CD4-positive, alpha-beta T cell treated with Interleukin-2 at 100 ng/mL for 4 hours (primary cell): ENCODE measurements at regions not wholly inside any gene's neighbourhood (a gene's known extent, or its start where the extent isn't known, plus 50 kb on each side); places are given as distances from the start of the nearest gene placed in this dataset.

Experiments
- DNase-seq: peaks from one replicate; pipeline ENCODE4 v3.0.0-alpha.2; 2020; ENCODE audit warnings: low spot score

DNA sequence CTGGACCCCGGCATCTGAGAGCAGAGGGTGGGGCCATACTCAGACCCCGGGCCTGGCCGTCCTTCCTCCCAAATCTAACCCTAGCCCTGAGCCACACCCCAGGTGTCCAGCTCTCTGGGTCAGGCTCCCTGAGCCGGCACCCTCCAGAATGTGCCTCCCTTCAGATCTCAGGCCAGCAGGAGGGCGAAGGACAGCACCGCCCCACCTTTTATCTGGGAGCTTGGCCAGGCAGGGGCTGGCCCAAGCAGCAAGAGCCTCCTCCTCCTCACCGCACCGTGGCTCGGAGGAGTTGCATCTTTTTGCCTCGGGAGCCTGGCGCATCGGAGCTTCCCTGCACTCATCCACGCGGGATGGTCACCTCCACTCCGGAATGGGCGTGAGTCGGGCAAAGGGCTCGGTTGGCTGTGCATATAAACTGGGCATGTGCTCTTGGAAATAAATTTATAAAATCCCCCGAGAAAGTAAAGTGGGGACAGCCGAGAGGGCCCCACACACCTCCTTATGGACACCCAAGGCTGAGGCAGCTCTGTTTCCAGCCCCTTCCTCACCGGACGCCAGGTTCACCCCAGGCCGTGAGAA lies 69.1 kb upstream of the CTDP1 start:
- DNase-seq: no peak

DNA sequence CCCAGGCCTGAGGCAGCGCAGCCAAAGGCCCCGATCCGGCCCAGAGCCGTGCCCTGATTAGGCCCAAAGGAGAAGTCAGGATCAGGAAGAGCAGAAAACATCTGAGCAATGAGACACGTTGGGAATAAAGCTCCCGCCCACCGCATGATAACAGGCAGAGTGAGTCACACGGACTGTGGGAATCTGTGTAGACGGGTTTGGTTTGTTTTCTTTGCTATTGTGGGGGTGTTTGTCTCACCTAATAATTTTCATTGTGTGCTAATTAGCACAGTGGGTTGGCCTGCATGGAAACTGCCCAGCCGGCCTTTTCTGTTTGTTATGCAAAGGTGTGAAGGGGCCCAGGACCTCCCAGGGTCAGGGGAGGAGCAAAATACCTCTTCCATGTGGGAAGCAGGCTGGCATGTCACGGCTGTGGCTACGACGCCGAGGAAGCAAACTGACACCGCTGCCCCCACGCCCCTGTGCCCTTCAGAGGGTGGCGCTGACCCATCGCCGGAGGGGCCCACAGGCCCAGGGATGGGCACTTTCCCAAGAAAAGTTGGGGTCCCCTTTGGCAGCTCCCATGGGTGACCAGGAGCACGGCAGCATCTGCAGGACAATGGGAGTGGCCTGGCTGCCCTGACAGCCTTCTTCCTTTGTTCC lies 68.4 kb upstream of the CTDP1 start:
- DNase-seq: no peak

DNA sequence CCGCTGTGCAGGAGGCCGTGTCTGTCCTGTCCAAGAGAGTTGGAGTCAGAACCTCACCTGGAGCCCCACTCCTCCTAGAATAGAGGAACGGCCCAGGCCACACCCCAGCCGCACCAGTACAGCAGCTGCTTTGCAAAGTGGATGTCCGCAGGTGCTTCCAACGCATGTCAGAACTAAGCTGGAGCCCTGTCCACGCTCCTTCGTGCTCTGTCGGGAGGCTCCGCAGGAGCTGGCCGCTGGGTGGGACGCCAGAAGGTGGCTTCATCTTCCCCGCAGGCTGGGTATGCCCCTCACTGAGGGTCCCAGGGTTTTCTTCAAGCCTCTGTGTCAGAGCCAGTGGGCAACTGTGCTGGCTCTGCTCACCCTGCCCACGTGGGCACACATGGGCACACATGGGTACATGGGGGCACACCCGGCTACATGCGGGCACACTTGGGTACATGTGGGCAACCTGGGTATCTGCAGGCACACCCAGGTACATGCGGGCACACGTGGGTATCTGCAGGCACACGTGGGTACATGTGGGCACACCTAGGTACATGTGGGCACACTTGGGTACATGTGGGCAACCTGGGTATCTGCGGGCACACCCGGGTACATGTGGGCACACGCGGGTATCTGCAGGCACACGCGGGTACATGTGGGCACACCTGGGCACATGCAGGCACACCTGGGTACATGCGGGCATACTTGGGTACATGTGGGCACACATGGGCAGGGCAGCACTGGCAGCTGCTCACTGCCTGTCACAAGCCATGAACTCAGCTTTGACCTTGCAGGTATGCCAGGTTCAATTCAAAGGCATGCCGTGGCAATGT lies 67.1 kb upstream of the CTDP1 start:
- DNase-seq: no peak

DNA sequence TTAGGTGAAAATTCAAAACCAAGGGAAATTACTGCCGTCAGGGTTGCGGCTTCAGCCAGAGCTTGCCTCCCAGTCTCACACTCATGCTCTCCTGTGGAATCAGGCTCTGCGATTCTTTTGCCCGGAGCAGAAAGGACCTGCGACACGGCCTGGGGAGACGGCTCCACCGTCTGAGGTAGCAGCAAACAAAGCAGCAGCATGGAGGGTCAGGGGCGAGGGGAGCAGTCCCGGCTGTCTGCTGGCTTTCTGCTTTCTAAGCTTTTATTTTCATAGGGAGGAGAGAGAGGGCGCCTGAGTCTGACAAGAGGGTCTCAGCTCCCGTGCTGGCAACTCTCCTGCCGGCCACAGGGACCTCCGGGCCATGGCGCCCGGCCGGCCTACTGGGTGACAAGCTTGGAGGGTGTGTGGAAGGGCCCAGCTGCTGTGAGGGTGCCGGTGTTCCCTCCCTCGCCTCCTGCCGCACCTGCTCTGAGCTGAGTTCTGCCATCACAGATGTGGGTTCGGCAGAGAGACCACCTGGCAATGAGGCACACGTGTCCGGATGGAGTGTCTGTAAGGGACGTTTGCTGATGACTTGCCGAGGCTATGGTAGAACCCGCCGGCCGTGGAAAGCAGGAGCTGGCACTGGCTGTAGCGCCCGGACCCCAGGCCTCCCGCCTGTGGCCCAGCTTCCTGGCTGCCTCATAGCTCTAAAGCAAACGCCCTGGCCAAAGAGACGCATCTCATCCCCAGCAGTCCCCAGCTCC lies 66.2 kb upstream of the CTDP1 start:
- no peak for DNase-seq

DNA sequence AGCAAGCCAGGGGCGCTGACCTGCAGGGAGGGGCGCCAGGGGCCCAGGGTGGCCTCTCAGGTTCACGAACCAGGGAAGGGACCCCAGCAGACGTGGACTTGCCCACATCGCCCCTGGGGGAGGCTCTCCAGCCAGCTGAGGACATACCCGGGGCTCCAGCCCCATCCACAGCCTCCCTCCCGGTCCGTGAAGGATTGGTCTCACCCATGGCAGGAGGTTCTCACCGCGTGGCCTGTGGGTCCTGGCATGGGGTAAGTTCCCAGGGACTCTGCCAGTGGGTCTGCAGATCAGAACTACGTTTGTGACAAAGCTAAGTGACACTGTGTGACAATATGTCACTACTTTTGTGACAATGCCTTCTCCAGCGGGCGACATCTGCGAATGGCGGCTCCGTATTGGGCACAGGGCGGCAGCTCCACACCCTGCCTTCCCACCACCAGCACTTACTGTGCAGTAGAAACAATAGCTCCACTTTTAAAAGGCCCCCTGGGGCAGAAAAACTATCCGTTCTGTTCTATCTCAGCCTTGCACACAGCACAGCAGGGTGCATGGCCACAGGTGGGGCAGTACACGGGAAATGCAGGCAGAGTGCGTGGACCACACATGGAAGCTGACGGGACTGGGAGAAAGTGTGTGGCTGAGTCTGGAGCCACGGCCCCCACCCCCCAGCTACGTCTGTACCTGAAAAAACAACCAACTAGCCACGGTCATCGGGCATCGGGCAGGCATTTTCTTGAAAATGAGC lies 65.2 kb upstream of the CTDP1 start:
- no peak for DNase-seq

DNA sequence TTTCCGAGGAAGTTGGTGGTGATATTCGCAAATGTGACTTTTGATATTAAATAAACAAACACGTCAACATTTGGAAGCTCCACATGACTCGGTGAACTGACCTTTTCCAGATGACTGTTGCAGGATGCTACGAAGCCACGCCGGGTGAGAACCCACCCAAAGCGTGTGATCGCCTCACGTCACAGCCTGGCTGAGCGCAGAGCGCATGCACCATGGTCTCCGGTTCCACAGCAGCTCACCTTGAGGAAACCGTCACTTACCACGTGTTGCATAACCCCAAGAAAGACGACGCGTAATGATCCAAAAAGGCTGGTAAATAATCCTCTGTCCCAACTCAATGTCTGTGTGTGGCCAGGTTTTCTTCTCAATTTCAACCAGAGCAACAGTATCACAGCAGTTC lies 64.5 kb upstream of the CTDP1 start:
- DNase-seq: no peak

DNA sequence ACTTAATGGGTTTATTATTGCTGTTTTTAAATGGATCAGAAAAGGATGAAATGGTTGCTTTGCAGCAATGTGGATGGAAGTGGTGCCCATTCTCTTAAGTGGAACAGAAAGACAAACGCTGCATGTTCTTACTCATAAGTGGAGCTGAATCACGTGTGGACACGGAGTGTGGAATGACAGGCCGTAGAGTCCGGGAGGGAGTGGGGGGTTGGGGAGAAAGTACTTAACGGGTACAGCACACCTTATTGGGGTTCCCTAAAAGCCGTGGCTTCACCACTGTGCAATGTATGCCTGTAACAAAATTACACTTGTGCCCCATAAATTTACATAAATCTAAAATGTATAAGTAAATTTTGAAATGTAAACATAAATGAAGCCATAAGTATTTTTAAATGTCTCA lies 64.0 kb upstream of the CTDP1 start:
- no peak for DNase-seq

DNA sequence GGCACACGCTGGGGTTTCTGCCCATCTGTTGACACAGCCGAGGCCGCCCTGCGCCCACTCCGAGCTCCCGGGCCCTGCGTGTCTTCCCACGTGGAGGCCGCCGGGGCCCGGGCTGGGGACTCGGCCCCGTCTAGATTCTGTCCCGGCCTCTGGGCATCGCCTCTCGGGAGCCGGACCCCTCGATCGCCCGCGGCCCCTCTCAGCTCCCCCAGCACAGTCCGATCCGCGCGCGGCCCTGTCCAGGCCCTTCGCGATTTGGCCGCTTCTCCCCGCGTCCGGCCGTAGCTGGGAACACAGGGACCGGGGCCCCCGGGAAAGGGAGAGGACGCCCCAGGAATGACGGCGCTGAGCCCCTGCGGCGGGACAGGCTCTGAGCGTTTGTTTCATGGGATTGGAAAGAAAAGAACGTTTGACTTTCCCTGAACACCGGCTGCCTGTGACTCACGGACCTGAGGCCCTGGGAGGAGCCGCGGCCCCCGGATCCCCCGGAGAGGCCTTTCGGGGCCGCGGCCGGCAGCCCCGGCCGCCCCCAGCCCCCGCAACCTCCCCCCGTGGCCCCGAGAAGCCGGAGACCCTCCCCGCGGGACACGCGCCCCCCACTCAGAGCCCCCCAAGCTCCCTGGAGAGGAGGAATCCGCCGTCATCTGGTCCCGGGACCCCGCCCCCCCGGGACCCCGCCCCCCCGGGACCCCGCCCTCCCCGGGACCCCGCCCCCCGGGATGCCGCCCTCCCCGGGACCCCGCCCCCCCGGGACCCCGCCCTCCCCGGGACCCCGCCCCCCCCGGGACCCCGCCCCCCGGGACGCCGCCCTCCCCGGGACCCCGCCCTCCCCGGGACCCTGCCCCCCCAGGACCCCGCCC lies 62.7 kb upstream of the CTDP1 start:
- DNase-seq: no peak

DNA sequence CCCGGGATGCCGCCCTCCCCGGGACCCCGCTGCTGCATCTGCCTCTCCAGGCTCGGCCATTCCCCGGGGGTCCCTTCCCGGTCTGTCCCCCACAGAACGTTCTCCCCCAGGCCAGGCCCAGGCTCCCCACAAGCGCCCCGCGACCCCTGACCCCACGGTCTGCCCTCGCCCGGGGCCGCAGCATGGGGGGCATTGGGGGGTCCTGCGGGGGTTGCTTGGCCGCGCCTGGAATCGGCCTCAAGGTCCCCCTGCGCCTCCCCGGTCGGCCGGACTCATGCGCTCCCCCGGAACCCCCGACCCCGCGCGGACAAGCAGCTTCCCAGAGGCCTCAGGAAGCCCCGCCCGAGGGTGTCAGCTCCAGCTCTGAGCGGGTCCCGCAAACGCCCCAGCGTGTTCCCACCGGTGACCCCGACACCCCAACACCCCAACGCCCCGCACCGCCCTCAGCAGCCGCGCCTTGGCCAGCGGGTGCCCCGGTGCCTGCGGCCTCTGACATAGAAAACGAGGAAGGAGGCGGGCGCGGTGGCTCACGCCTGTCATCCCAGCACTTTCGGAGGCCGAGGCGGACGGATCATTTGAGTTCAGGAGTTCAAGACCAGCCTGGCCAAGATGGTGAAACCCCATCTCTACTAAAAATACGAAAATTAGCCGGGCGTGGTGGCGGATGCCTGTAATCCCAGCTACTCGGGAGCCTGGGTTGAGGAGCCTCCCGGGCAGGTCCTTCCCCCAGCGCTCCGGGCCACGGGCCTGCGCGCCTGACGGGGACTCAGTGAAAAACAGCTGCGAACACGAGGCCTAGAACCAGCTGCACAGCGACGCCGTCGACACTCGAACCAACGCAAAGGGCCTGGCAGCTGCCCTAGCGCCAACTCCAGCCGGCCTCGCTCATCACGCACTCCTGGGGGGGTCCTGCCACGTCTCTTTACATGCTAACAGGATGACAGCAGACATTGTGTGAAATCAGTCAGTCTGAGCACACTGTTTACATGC lies 61.8 kb upstream of the CTDP1 start:
- no peak for DNase-seq

DNA sequence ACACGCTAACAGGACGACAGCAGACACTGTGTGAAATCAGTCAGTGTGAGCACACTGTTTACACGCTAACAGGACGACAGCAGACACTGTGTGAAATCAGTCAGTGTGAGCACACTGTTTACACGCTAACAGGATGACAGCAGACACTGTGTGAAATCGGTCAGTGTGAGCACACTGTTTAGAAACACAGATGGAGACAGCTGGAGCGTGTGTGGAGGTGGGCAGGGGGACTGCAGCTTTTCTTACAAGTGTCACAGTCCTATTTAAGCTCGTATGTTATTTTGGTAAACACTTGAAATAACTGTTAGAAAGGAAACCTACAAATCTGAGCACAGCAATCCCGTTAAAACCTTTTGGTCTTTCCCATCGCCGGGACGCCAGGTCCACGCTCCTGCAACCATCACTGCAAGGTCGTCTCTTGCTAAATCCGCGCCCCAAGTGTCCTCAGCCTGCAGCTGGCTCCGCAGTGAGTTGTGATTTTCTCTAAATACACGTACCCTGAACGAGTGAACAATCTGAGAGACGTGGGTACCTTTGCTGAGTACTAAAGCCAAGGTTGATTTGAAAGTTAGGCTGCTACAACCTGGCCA lies 58.9 kb upstream of the CTDP1 start:
- no peak for DNase-seq

DNA sequence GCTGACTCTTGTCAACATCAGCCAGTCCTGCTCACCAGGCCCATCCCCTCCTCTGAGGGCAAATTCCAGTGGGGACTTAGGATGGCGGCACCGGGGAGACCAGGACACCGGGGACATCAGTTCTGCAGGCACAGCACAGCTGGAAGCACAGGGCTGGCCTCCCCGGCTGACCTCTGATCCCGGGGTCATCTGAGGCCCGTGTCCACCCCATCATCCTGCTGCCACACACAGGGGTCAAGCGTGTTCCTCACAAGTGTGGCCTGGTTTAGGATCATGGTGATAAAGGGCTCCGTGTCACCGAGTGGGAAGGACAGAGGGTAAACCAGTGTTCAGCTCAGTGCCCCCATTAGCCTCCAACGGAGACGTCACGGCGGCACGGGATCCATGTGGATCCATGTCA lies 58.1 kb upstream of the CTDP1 start:
- no peak for DNase-seq

DNA sequence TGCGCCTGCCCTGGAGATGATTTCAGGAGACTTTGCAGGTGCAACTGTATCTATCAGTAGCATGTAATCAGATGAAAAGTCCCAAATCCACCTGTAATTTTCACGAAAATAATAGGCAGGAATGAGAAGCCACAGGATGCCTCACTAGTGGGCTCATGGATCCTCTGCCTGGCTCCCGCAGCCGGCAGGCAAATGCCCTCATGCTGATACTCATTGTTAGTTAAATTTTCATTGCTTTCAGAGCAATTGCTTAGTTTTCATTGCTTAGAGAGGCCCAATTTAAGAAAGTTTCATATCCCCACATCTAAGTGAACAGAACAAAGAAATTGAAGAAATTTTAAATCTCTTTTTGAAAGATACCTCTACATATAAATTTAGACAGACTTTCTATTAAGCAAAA lies 57.6 kb upstream of the CTDP1 start:
- no peak for DNase-seq

DNA sequence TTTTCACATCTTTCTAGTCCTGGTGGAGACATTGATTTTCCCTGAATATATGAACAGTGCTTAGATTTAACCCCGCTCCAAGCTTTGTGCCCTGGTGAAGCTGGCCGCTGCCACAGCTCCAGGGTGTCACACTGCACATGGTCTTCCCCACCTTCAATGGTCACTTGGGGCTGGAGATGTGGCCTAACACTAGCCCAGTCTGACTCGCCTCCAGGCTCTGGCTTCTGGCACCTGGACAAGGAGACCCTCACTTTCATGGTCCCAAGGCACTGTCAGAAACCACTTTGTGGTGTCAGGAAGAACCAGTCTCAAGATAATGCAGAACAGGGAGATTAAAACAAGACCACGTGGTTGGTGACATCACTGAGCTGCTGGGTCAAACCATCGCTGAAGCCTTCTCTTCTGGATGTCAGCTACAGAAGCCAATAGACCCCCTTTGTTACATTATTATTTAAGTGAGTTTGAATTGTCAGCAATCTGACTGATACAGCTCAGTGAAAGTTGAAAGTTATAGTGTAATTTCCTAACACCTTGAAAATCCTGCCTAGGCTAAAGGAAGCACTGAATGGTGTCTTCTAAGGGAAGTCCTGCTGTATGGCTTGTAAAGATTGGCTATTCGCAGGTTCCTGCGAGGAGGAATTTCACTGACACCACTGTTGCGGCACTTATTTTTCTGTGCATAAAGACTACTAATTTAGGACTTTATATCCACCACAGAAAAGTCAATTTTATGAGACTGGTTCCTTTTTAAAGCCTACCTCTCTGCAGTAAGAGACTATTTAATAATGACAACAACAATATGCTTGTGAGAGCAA lies 55.0 kb upstream of the CTDP1 start:
- no peak for DNase-seq

DNA sequence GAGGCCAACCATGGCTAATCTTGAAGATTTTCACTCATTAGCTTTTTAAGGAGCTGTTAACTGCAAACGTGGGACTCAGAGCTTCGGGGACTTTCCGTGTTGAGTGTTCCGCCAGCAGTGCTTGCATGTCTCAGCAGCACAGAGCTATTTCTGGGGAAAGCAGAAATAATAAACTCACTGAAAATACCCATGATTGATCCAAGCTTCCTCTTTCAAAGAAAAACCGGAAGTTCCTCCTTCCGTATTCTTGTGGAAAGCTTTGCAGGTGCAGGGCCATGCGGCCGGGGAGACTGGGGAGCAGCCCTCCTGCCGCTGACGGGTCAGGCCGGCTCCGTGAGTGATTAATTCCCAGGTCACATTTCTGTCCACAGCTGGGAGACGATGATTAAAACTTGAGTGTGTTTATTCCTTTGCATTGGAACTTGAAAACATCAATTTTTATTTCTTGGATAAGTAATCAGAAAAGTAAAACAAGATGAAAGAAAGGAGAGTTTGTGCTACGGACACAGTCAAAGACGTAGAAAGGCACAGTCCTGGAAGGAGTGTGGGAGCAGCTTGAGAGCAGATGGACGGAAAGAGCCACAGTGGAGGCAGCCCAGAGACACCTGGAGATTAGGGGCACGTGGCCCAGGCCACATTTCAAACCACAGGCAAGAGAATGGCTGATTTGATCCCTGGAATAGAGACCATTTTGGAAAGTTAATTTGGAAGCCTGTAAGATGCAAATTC lies 54.2 kb upstream of the CTDP1 start:
- peak; percentile 1 for DNase-seq

DNA sequence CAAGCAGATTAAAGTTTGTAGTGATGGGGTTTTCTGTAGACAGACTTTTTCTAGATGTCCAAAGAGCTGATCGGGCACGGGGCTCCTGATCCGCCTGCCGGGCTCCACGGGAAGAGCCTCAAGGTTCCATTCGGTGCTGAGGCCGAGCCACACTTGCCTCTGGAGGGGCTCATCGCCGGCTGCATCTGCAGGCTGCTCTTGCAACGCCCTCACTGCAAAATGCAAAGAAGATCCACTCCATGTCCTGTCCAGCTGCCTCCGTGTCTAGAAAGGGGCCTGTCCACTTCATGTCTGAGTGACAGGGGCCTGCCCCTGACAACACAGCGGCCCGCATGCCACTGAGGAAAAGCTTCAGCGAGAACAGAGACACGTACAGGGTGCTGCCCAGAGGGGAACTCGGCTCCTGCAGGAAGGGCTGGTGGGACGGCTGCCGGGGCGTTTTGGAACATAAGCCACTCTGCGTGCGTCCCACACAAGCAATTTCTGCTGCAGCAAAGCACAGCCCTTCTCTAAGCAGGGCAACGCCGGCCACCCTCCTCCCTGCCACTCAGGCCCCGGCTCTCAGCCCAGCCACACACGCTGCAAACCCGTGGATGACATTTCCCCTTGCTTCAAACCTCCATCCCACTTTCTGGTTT lies 53.6 kb upstream of the CTDP1 start:
- DNase-seq: no peak

DNA sequence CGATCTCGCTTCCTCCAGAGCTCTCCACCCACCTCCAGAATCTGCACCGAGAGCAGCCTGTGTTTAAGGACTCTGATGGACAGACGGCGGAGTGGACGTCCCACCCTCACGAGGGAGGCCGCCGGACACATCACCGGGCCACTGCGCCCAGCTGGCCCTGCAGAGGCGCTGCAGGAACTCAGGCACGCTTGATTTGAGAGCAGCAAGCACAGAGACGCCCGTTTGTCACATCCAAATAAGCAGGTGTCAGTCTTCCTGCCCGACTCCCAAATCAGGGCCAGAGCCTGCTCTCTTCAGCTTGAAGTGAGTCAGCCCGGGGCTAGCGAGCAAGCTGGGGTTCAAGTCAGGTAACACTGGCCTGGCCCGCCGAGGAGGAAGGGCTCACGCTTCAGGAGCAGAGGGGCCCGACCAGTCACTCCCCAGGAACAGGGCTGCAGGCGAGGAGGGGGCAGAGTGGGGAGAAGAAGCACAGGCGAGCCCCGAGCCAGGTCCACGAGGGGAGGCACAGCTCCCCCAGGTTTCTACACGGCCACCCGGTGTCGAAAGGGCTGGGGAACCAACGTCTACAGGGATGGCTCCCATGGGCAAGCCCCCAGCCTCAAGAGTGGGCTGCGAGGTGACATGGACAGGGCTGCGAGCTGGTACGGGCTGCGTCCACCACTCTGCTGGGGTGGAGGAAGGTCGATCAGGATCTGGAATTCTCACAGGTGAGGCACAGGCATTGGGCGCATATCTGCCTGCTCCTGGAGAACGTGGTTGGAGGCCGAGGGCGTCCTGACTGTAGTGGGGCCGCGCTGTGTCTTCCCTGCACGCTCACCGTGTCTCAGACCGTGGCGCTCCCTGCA lies 52.5 kb upstream of the CTDP1 start:
- no peak for DNase-seq
